Thoracic aorta (tissue), 2 donors: ENCODE measurements at regions not wholly inside any gene's neighbourhood (a gene's known extent, or its start where the extent isn't known, plus 50 kb on each side); places are given as distances from the start of the nearest gene placed in this dataset.
"Not testable (repeated sequence)": the region's sequence is repeated elsewhere in the genome, so short reads cannot be mapped to it uniquely, and the experiment has no call there.

Experiments
- ATAC-seq: fragments of 150-250 bp; one replicate; pipeline ENCODE4 v1.8.0; 2017; ENCODE audit warnings: low read depth; ENCODE audit not compliant: insufficient number of reproducible peaks, low FRiP score
- DNase-seq: peaks from one replicate; pipeline ENCODE4 v3.0.0-alpha.2; 2020; ENCODE audit warnings: low spot score
- H3K27ac ChIP-seq, 2 donors: fragments of 200-600 bp; sonication (generic); 1 replicate in 1 of 2; 2 replicates in 1 of 2; pipeline ENCODE4 v1.5.1; 2016; ENCODE audit warnings: mild to moderate bottlenecking in 2 of 2, moderate library complexity in 2 of 2
- H3K27me3 ChIP-seq: fragments of 200-600 bp; sonication (generic); replicated peaks from 2 replicates; pipeline ENCODE4 v1.6.0; 2016; ENCODE audit warnings: mild to moderate bottlenecking; ENCODE audit not compliant: insufficient read depth
- H3K36me3 ChIP-seq: fragments of 200-600 bp; sonication (generic); one replicate; pipeline ENCODE4 v1.5.1; 2016
- H3K4me1 ChIP-seq, 2 donors: fragments of 200-600 bp; sonication (generic); 1 replicate in 1 of 2; 2 replicates in 1 of 2; pipeline versions ENCODE4 v1.5.1 to v1.6.0; 2016; ENCODE audit warnings: low read depth in 2 of 2, mild to moderate bottlenecking in 1 of 2; ENCODE audit not compliant: control insufficient read depth in 1 of 2
- H3K4me3 ChIP-seq: fragments of 200-600 bp; sonication (generic); 2 replicates; pipeline ENCODE4 v1.5.1; 2016; ENCODE audit warnings: mild to moderate bottlenecking
- H3K9me3 ChIP-seq: fragments of 200-600 bp; sonication (generic); 2 replicates; pipeline ENCODE4 v1.5.1; 2016
- TF ChIP-seq, protein P1 (sequence below): fragments of 200-600 bp; sonication (generic); IDR thresholded peaks from one replicate; pipeline ENCODE4 v1.5.1; 2019; ENCODE audit warnings: antibody characterized with exemption

DNA sequence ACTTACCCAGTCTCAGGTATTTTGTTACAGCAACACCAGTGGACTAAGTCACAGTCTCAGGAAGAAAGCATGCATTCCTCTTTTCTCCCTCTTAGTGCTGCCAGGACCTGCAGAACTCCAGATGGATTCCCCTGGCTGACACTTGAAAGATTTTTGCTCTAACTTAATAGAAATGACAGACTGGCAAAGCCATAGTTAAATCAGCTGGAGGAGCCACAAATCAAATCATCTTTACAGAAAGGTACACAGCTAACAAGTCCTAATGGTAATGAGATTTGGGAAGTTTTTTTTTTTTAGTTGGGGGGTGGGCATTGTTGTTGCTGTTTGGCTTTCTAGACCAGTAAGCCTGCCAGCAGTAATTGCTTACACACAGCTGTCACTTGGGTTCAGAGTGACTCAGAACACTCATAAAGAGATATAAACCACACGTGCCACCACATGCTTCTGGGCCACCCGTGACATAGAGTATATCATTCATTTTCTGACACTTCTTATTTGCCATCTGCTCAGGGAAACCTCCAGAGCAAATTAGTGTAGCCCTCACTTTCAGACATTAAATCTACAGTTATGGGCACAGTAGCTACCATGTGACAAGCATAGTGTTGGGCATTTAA, 72.4 kb downstream of the FH start:
- TF ChIP-seq, protein P1, sequence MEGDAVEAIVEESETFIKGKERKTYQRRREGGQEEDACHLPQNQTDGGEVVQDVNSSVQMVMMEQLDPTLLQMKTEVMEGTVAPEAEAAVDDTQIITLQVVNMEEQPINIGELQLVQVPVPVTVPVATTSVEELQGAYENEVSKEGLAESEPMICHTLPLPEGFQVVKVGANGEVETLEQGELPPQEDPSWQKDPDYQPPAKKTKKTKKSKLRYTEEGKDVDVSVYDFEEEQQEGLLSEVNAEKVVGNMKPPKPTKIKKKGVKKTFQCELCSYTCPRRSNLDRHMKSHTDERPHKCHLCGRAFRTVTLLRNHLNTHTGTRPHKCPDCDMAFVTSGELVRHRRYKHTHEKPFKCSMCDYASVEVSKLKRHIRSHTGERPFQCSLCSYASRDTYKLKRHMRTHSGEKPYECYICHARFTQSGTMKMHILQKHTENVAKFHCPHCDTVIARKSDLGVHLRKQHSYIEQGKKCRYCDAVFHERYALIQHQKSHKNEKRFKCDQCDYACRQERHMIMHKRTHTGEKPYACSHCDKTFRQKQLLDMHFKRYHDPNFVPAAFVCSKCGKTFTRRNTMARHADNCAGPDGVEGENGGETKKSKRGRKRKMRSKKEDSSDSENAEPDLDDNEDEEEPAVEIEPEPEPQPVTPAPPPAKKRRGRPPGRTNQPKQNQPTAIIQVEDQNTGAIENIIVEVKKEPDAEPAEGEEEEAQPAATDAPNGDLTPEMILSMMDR, result no peak
- H3K36me3 ChIP-seq, result no peaks in the 10 kb centered on the region
- DNase-seq (no peak), ATAC-seq (no peak)
- no peaks in the 10 kb centered on the region for H3K4me1 ChIP-seq
- H3K9me3 ChIP-seq, result no peaks in the 10 kb centered on the region
- no peak overlapping the region for H3K27ac ChIP-seq
- H3K27me3 ChIP-seq, result no peaks in the 10 kb centered on the region
- no peak overlapping the region for H3K4me3 ChIP-seq

GRCh38 chr1:241444836-241445235, 74.7 kb downstream of the FH start:
- H3K4me1 ChIP-seq, result no peaks in the 10 kb centered on the region
- TF ChIP-seq, protein P1, result no peak
- H3K27me3 ChIP-seq, result no peaks in the 10 kb centered on the region
- DNase-seq (no peak), ATAC-seq (no peak)
- H3K4me3 ChIP-seq, result no peak overlapping the region
- H3K36me3 ChIP-seq, result no peaks in the 10 kb centered on the region
- H3K27ac ChIP-seq, result no peak overlapping the region
- no peaks in the 10 kb centered on the region for H3K9me3 ChIP-seq

DNA sequence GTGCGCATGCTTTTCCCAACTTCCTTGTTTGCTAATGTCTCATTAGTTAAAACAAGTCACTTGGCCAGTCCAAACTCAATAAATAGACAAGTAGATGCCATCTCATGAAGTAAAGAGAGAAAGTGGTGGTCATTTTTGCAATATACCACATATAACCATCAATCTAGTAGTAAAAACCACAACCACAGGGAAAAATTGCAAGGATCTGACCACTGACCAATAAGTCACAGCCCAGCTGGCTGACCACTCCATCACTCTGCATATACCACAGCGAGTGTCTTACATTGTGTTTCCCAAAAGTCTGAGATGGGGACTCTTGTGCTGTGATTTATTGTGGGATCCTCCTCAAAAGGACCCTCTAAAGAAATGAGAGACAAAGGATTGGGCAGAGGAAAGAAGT, 76.0 kb downstream of the FH start:
- H3K4me1 ChIP-seq, result no peaks in the 10 kb centered on the region
- H3K27ac ChIP-seq, result no peak overlapping the region
- DNase-seq (no peak), ATAC-seq (no peak)
- TF ChIP-seq, protein P1, result no peak
- H3K9me3 ChIP-seq, result no peaks in the 10 kb centered on the region
- H3K4me3 ChIP-seq, result no peak overlapping the region
- H3K27me3 ChIP-seq, result no peaks in the 10 kb centered on the region
- H3K36me3 ChIP-seq, result no peaks in the 10 kb centered on the region

DNA sequence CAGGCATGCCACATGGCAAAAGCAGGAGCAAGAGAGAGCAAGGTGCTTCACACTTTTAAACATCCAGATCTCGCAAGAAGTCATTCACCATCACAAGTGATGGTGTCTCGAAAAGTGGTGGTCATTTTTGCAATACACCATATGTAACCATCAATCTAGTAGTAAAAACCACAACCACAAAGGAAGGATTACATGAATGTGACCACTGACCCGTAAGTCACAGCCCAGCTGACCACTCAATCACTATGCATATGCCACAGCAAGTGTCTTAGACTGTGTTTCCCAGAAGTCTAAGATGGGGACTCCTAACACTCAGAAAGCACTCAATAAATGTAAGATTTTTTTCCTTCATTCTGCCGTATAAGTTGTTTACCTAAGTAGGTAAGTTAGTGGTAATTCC, 76.9 kb downstream of the FH start:
- Histone ChIP-seq H3K9me3 (no peaks in the 10 kb centered on the region), H3K36me3 (no peaks in the 10 kb centered on the region), H3K27ac (no peak overlapping the region), H3K27me3 (no peaks in the 10 kb centered on the region), H3K4me1 (no peaks in the 10 kb centered on the region), H3K4me3 (no peak overlapping the region)
- TF ChIP-seq, protein P1, result no peak
- no peak for DNase-seq
- no peak for ATAC-seq

- no peak overlapping the region for H3K4me3 ChIP-seq
- no peak for ATAC-seq
- H3K9me3 ChIP-seq, result no peaks in the 10 kb centered on the region
- no peaks in the 10 kb centered on the region for H3K36me3 ChIP-seq
- no peaks in the 10 kb centered on the region for H3K27me3 ChIP-seq
- H3K27ac ChIP-seq, result no peak overlapping the region
- H3K4me1 ChIP-seq, result no peaks in the 10 kb centered on the region
- no peak for DNase-seq
- TF ChIP-seq, protein P1, result no peak
These were observed 78.7 kb downstream of the FH start for GRCh38 chr1:241440904-241441303.

DNA sequence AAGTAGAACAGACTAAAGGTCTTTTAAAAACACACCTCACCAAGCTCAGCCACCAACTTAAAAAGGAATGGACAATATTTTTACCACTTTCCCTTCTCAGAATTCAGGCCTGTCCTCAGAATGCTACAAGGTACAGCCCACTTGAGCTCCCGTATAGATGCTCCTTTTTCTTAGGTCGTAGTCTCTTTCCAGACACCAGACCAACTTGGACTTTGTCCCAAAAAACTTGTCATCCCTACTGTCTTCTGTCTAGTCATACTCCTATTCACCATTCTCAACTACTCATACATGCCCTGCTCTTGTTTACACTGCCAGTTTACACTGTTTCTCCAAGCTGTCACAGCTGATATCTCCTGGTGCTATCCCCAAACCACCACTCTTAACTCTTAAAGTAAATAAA, 80.9 kb downstream of the FH start:
- not testable (repeated sequence) for ATAC-seq, H3K27ac ChIP-seq

More for the DNA sequence above, 80.9 kb downstream of the FH start:
- not testable (repeated sequence) for DNase-seq, H3K9me3 ChIP-seq, H3K4me3 ChIP-seq, H3K4me1 ChIP-seq, H3K36me3 ChIP-seq, H3K27me3 ChIP-seq
